ENCODE measurements at regions not wholly inside any gene's neighbourhood (a gene's known extent, or its start where the extent isn't known, plus 50 kb on each side); places are given as distances from the start of the nearest gene placed in this dataset.

- H2AFZ ChIP-seq (ENCODE audit: low read depth): no peak overlapping the region
- H3K9ac ChIP-seq: no peak overlapping the region
- 26% methylated on average over 11 of the region's 11 CpGs for WGBS (ENCODE audit: low lambda C conversion rate)
- no peaks in the 10 kb centered on the region for H3K9me2 ChIP-seq
- no peaks in the 10 kb centered on the region for H3K36me3 ChIP-seq (replicated peaks in 1 of 2; ENCODE audit: control insufficient read depth in 1 of 2, insufficient read depth in 2 of 2, low read length in 1 of 2)
- H3K27me3 ChIP-seq (ENCODE audit: insufficient read depth): no peaks in the 10 kb centered on the region
- H3F3A ChIP-seq (replicated peaks; ENCODE audit: insufficient read depth): no peaks in the 10 kb centered on the region
- TF ChIP-seq TAF1 (IDR thresholded peaks at IDR 0.05; ENCODE audit: borderline replicate concordance, low read depth, low read length): no peak
- DNase-seq: no peak
- no peak overlapping the region for H3K4me3 ChIP-seq (ENCODE audit: low read depth in 2 of 2, low read length in 1 of 2)
- no peaks in the 10 kb centered on the region for H3K79me2 ChIP-seq (ENCODE audit: insufficient read depth)
- no peak overlapping the region for H3K4me2 ChIP-seq
- POLR2A ChIA-PET: no interaction called here
- H4K20me1 ChIP-seq (ENCODE audit: insufficient read depth): no peaks in the 10 kb centered on the region
- no peak overlapping the region for H3K27ac ChIP-seq (ENCODE audit: low read depth in 2 of 2, low read length in 1 of 2)
- CTCF ChIA-PET: no interaction called here
- H3K4me1 ChIP-seq (ENCODE audit: control insufficient read depth in 1 of 2, insufficient read depth in 2 of 2, low read depth in 1 of 2, low read length in 1 of 2): no peaks in the 10 kb centered on the region
- no peaks in the 10 kb centered on the region; the same call in 1 of the 2 replicates for H3K9me3 ChIP-seq
These were observed 533.1 kb upstream of the CDH4 start for GRCh38 chr20:60718743-60719480.

DNA sequence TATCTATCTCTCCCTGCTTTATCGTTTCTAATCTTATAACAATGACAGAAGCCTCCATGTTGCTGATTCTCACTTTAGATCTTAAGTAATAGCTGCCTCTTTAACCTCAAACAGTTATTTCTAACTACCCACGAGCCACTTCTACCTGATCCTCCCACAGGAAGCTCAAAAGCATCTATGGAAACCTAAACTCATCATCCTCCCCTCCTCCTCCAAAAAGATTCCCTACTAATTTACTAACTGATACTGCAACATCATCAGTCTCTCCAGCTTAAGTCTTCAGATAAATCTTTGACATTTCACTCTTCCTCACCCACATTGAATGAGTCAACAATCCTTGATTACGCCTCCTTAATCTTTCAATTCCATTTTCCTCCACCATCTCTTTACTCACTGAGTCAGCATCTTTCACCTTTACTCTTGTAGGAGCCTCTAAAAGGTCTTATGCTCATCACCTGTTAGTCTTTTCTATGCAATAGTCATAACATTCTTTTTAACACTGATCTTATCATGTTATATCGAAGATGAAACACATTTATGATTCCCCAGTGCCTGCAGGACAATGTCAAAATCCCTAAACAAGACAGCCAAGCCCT, 526.7 kb upstream of the CDH4 start:
- CTCF ChIA-PET: no interaction called here
- H3K9me2 ChIP-seq: no peaks in the 10 kb centered on the region
- H3K4me1 ChIP-seq (ENCODE audit: control insufficient read depth in 1 of 2, insufficient read depth in 2 of 2, low read depth in 1 of 2, low read length in 1 of 2): no peaks in the 10 kb centered on the region
- 4% methylated on average over 4 of the region's 4 CpGs for WGBS (ENCODE audit: low lambda C conversion rate)
- no peaks in the 10 kb centered on the region for H3K36me3 ChIP-seq (replicated peaks in 1 of 2; ENCODE audit: control insufficient read depth in 1 of 2, insufficient read depth in 2 of 2, low read length in 1 of 2)
- no peaks in the 10 kb centered on the region for H3K27me3 ChIP-seq (ENCODE audit: insufficient read depth)
- no peaks in the 10 kb centered on the region for H4K20me1 ChIP-seq (ENCODE audit: insufficient read depth)
- no peak overlapping the region for H3K27ac ChIP-seq (ENCODE audit: low read depth in 2 of 2, low read length in 1 of 2)
- no peak for DNase-seq
- no peak overlapping the region for H2AFZ ChIP-seq (ENCODE audit: low read depth)
- no peaks in the 10 kb centered on the region for H3K79me2 ChIP-seq (ENCODE audit: insufficient read depth)
- 0 out of 2 replicates have a peak, but pooled peaks cover 3% of the 10 kb centered on the region for H3K9me3 ChIP-seq
- H3K4me2 ChIP-seq: no peak overlapping the region
- H3F3A ChIP-seq (replicated peaks; ENCODE audit: insufficient read depth): no peaks in the 10 kb centered on the region
- POLR2A ChIA-PET: no interaction called here
- no peak overlapping the region for H3K4me3 ChIP-seq (ENCODE audit: low read depth in 2 of 2, low read length in 1 of 2)
- H3K9ac ChIP-seq: no peak overlapping the region
- TF ChIP-seq, protein P1, sequence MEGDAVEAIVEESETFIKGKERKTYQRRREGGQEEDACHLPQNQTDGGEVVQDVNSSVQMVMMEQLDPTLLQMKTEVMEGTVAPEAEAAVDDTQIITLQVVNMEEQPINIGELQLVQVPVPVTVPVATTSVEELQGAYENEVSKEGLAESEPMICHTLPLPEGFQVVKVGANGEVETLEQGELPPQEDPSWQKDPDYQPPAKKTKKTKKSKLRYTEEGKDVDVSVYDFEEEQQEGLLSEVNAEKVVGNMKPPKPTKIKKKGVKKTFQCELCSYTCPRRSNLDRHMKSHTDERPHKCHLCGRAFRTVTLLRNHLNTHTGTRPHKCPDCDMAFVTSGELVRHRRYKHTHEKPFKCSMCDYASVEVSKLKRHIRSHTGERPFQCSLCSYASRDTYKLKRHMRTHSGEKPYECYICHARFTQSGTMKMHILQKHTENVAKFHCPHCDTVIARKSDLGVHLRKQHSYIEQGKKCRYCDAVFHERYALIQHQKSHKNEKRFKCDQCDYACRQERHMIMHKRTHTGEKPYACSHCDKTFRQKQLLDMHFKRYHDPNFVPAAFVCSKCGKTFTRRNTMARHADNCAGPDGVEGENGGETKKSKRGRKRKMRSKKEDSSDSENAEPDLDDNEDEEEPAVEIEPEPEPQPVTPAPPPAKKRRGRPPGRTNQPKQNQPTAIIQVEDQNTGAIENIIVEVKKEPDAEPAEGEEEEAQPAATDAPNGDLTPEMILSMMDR (IDR thresholded peaks at IDR 0.05): no peak
- TF ChIP-seq, protein P2, sequence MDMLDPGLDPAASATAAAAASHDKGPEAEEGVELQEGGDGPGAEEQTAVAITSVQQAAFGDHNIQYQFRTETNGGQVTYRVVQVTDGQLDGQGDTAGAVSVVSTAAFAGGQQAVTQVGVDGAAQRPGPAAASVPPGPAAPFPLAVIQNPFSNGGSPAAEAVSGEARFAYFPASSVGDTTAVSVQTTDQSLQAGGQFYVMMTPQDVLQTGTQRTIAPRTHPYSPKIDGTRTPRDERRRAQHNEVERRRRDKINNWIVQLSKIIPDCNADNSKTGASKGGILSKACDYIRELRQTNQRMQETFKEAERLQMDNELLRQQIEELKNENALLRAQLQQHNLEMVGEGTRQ (IDR thresholded peaks at IDR 0.05; ENCODE audit: borderline replicate concordance, low read depth, low read length): no peak
- no peak for TF ChIP-seq GABPA (IDR thresholded peaks at IDR 0.05; ENCODE audit: low read depth)
- no peak for TF ChIP-seq EZH2phosphoT487 (IDR thresholded peaks at IDR 0.05; ENCODE audit: borderline replicate concordance, low read depth)
- no peak for TF ChIP-seq PBX3 (IDR thresholded peaks at IDR 0.05)
- TF ChIP-seq JUND (IDR thresholded peaks at IDR 0.05): no peak
- TF ChIP-seq MAX (IDR thresholded peaks at IDR 0.05; ENCODE audit: low read depth): no peak
- no peak for TF ChIP-seq CHD2 (IDR thresholded peaks at IDR 0.05; ENCODE audit: low read length, partially characterized antibody)
- TF ChIP-seq RAD21 (IDR thresholded peaks at IDR 0.05; ENCODE audit: low read length): no peak
- TF ChIP-seq NFIC (IDR thresholded peaks at IDR 0.05; ENCODE audit: borderline replicate concordance): no peak
- TF ChIP-seq TAF1 (IDR thresholded peaks at IDR 0.05; ENCODE audit: borderline replicate concordance, low read depth, low read length): no peak
- no peak for TF ChIP-seq FOXM1 (IDR thresholded peaks at IDR 0.05; ENCODE audit: low read depth)
- no peak for TF ChIP-seq MEF2A (IDR thresholded peaks at IDR 0.05; ENCODE audit: borderline replicate concordance, low read depth)
- TF ChIP-seq, protein P3, sequence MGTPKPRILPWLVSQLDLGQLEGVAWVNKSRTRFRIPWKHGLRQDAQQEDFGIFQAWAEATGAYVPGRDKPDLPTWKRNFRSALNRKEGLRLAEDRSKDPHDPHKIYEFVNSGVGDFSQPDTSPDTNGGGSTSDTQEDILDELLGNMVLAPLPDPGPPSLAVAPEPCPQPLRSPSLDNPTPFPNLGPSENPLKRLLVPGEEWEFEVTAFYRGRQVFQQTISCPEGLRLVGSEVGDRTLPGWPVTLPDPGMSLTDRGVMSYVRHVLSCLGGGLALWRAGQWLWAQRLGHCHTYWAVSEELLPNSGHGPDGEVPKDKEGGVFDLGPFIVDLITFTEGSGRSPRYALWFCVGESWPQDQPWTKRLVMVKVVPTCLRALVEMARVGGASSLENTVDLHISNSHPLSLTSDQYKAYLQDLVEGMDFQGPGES (IDR thresholded peaks at IDR 0.05; ENCODE audit: low read depth, low read length): no peak
- no peak for TF ChIP-seq POLR2AphosphoS5 (IDR thresholded peaks at IDR 0.05; ENCODE audit: low read depth, low read length)
- TF ChIP-seq MXI1 (IDR thresholded peaks at IDR 0.05; ENCODE audit: low read depth, low read length): no peak
- TF ChIP-seq, protein P4, sequence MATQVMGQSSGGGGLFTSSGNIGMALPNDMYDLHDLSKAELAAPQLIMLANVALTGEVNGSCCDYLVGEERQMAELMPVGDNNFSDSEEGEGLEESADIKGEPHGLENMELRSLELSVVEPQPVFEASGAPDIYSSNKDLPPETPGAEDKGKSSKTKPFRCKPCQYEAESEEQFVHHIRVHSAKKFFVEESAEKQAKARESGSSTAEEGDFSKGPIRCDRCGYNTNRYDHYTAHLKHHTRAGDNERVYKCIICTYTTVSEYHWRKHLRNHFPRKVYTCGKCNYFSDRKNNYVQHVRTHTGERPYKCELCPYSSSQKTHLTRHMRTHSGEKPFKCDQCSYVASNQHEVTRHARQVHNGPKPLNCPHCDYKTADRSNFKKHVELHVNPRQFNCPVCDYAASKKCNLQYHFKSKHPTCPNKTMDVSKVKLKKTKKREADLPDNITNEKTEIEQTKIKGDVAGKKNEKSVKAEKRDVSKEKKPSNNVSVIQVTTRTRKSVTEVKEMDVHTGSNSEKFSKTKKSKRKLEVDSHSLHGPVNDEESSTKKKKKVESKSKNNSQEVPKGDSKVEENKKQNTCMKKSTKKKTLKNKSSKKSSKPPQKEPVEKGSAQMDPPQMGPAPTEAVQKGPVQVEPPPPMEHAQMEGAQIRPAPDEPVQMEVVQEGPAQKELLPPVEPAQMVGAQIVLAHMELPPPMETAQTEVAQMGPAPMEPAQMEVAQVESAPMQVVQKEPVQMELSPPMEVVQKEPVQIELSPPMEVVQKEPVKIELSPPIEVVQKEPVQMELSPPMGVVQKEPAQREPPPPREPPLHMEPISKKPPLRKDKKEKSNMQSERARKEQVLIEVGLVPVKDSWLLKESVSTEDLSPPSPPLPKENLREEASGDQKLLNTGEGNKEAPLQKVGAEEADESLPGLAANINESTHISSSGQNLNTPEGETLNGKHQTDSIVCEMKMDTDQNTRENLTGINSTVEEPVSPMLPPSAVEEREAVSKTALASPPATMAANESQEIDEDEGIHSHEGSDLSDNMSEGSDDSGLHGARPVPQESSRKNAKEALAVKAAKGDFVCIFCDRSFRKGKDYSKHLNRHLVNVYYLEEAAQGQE (IDR thresholded peaks at IDR 0.05; ENCODE audit: low read depth, low read length): no peak
- TF ChIP-seq TCF12 (IDR thresholded peaks at IDR 0.05): no peak

Data from SK-N-SH (cell line).